GM21390 (cell line): ENCODE measurements at regions not wholly inside any gene's neighbourhood (a gene's known extent, or its start where the extent isn't known, plus 50 kb on each side); places are given as distances from the start of the nearest gene placed in this dataset.

Experiments
- ATAC-seq: cut with Tn5 transposase; IDR thresholded peaks from one replicate; pipeline ENCODE4 v1.9.1; 2021; ENCODE audit not compliant: unreplicated experiment

DNA sequence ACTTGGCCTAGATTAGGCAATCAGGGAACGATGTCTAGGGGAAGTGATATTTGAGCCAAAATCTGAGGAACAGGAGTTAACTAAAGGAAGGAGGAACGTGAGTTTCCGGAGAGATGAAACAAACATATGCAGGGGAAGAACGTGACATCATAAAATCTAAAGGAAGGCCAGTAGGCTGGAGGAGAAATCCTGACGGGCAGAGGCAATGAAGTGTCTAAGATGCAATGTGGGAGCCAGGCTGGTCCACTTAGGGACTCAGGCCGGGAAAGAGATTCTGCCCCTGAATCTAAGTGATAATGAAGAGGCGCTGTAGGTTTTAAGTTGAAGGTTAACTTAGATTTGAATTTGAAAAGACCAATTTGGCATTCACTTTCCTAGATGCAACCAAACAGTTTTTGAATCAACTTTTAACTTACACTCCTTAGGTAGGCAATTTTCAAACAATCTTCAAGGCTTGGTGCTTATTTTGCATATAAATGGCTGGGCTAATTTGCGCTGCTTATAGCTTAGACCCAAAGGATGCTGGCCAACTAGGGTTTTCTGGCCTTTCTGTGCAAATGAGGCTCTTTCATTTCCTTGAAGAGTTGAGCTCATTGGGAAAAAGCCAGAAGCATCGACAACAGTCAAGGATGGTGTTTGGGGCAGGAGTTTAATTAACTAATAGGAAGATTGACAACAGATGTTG is 221.7 kb downstream of the SOX11 start:
- ATAC-seq: no peak

DNA sequence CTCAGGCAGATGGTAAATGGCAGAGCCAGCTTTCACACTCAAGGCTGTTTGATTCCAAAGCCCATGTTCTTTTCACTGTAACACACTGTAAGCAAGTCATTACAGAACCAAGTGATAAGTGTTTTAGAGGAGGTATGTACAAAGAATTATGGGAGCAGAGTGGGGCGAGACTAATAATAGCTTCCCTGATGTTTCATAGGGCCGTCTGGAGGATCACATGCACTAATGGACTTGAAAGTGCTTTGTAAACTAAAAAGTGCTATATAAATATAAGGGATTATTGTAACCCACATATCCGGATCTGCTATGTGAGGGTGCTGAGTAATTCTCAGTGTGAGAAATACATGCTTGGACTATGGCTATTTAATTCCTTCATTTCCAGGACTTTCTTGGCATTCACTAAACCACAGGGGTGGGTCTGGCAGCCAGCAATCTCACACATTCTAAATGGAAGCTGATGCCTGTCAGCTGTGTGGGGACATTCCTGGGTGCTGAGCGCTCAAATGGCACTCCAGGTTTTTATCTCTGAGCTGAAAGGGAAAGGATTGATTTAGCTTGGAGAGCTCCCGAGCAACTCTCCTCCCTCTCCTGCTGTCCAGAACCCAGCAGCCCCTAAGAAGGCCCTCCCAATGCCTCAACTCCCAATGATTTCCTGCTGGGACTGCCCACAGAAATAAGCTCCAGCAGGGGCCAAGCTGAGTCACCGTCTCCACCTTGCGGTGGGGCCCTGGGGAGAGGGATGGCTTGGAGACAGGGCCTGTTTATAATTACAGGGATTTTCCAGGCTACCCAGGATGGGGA is 222.8 kb downstream of the SOX11 start:
- no peak for ATAC-seq

DNA sequence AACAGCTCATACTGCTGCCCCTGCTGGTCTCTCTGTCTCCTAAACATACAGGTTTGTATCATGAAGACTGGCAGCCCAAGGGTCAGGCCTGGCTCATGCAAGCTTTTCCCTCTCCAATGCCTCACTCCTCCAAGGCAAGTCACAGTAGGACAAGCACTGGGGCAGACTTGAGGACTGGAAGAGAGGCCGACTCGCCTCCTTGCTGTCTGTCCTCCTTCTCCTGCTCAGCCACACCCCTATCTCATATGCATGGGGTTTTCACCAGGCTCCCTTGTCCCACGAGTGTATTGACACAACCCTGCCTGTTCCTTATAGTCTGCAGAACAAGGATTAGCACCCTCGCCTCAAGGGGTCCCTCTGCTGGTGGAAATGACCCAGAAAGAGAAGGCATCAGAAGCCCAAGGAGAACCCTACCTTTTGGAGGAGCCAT is 223.7 kb downstream of the SOX11 start:
- no peak for ATAC-seq

DNA sequence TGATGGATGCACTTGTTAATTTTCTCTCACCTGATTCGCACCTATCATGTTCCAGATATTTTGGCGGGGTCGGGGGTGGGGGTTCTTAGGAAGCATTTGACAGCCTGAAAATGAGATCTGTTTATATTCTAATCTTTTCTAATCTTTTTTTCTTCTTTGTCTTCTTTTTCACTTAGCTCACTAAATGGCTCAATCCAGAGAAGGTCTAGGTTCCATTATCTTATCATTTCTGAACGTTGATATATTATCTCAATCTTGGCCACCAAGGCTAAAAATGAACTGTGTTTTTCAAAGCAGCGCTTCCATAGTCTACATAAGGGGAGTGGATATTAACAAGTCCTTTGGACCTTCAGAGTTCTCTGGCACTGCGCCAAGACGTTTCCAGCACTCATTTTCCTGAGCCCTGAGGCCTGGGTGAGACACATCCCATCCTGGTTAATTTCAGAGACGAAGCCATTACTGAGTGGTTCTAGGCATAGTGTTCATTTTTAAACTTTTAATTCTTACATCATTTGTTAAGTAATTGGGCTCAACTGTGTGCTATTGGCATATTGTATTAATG is 229.0 kb downstream of the SOX11 start:
- ATAC-seq: no peak

DNA sequence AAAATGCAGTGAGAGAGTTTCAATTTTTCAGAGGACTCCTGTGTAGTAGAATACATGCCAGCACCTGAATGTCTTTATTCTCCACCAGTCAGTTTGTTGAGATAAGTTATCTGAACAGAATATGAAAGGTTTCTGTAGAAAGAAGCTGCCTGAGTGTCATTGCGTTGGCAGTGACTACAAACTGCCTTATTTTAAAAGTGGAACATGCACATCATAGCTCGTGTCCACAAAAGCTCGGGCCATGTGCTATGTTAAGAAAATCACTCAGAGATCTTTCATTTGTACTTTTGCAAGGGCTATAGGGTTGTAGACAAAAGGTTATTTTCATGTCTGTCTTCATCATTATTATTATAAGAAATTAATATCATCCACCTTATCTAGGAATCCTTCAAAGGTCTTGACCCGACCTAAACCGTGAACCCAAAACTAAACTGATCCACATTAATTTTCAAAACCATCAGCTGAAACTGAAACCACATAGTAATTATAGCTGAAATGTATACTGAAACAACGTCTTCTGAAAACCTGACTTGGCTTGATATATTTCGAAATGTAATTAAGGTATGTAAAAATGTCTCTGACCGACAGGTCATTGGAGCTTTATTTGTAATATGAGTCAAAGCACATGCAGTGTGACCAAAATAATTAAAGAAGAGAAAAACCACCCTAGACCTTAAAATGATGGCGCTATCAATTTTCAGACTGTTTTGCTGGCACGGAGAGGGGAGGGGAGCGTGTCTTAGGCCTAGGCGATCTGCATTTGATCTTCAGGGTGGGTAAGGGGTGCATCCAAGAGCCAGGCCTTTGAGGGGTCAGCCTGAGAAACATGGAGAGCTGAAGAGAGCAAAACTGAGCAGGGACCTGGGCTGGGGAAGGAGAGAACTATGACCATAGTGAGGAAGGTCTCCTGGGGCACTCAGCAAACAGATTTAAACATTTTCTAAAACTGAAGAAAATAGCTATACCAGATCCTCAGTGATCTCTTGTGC is 232.1 kb downstream of the SOX11 start:
- ATAC-seq: no peak

DNA sequence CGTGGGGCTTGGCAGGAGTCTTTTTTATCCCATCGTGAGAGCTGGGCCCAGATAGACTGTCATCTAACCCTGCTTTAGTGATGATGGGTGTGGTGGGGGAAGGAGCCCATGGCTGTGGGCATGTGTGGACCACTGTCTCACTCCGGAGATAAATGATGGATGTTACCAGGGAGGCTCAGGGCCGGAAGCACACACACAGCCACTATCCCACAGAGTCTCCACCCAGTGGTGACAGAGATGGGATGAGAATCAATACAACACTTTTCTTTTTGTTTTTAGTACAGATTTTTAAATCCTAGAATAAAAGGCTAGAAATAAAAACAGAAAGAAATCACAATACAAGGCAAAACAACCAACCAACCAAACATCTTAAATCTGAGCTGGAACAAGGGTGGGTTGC is 233.4 kb downstream of the SOX11 start:
- ATAC-seq: no peak

DNA sequence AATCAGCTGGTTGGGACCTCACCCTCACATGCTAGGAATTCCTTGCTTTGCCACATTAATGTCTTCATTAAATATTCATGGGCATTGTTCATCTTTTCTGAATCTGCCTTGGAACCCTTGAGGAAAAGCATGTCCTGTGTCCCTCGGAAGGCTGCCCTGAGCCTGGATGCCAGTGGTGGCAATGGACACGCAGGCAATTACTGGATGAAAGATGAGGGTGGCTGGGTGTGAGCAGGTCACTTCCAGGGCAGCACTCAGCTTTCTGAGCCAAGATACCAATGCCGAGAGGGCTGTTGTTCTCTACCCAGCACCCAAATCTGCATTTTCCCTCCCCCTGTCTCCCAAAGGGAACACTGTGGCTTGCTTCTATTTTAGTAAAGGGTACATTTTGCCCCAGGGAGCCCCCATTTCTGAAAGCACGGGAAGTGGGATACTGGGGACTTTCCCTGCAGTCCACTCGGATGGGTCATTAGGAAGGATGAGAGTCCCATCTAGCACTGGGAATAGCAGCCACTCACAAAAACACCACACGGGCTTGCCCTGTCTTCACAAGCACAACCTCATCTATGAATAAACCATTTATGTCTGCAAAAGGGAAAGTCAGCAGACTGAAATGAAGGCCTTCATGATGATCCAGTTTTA is 234.8 kb downstream of the SOX11 start:
- no peak for ATAC-seq

DNA sequence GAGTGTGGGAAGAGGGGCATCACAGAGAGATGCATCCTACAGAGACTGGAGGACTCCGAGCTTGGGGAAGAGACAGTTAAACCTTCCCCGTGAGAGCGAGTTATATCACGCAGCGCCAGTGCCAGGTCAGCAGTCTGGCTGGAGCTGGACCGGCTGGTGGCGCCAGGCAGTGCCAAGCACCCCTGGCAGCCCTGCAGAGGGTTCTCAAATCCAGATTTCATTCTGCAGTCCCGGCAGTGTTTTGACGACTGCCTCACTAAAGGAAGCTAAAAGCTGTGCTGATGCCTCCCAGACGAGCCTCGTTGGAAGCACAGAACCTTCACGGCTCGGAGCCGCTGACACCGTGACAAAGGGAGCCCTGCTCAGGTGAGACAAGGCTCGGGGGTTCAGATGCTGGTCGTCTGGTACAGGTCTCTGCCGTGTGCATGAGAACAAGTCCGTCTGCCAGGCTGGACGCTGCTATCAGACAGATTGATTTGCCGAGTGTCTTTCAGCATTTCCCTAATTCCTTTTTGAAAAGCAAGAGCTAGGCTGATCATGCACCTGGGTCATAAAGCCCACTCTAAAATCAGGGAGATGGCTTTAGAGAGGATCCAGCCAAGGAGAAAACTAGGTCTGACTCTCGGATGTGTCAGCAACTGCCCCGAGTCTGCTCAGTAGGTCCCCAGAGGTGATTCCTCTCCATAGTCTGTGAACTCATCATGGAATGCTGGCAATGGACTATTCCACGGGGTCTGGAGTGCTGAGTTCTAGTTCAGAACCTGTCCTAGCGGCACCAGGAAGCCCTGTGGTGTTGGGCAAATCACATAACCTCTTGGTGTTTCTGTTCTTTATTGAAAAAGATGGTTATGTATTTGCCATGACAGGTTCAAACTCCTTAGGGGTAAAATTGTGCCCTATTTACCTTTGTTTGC is 240.6 kb downstream of the SOX11 start:
- no peak for ATAC-seq

DNA sequence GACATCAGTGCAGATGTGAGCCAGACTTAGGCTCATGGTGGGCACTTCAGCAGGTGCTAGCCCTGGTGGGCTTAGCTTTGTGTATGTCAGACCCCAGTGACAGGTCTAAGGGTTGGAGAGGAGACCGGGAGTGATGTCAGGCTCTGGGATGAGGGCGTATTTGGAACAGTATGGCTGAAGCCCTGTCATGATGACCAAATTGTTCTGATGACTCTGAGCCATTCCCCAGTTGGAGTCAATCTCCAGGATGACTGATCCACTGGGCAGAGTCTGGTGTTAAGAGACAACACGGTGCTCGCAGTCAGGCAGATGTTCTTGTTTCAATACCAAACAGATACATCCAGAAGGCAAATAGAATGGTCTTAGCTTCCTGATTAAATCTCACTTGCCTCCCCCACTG is 241.5 kb downstream of the SOX11 start:
- ATAC-seq: no peak

DNA sequence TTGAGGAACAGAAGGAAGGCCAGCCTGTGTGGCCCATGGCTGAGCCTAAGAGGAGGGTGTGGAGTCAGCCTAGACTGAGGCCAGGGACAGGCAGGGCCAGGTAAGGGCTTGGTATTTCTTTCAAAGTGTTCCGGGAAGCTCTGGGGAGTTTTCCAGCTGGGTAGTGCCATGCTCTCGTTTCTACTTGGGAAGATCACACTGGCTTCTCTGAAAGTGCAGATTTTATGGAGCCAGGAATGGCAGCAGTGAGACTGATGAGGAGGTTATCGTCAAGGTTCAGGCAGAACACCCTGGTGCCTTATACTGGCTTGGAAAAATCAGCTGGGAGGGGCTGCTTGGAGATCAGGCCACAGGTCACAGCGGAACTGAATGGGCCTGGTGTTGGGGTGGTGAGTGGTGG is 245.1 kb downstream of the SOX11 start:
- ATAC-seq: no peak

DNA sequence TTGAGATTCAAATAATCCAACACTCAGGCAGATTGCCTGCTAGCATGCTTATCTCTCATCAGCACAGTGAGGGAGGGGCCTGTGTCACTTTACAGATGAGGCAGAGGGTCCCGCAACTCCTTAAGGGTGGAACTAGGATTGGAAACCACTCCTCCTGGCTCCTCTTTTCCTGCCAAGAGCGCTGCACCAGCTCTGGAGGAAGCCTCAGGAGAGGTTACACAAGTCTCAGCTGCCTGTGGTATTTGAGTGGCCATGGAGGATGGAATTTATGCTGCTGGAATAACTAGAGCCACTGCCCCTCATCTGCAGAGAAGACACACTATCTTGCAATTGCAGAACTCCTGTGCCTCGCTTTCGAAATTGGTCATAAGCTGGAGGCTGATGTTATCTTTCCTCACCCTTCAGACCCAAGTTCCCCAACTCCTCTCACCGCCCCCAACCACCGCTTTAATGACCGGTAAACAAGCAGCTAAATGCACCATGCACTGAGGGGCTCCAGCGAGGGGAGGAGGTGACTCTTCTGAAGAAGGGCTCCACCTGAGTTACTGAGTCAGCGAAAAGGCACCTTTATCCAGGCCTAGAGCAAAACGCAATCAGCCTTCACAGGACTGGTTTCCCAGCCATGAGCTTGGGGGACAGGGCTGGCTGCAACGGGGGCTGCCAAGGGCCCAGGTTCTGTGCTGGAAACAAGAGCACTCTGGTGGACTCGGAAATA is 245.8 kb downstream of the SOX11 start:
- ATAC-seq: no peak

DNA sequence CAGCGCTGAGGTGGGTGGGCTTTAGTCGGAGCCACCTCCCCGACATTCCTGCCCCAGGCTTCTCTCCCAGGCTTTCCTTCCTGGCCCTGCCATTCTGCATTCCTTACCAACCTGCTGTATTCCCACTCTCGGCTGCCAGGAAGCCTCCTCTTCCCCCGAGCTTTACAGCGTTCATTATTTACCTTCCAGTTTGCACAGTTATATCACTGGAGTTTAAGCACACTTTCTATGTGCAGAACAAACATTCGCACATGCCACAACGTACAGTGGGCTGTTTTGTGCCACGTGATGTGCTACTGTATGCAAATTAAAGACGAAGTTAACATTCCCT is 246.3 kb downstream of the SOX11 start:
- no peak for ATAC-seq

DNA sequence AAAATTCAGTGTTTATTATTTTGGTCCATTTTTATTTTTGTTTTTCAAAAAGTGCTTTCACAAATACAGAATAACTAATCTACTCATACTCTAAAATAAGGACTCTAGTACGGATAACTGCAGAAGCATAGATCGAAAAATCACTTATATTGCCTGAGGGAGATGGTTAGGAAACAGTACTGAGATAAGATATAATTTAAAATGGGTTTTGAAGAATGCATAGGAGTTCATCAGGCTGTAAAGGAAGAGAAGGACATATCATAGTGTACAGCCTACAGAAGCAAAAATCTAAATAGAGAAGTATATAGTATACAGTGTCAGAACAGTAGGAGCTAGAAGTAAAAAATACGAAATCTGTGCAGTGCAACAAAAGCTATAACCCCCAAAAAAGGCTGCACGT is 247.4 kb downstream of the SOX11 start:
- no peak for ATAC-seq

DNA sequence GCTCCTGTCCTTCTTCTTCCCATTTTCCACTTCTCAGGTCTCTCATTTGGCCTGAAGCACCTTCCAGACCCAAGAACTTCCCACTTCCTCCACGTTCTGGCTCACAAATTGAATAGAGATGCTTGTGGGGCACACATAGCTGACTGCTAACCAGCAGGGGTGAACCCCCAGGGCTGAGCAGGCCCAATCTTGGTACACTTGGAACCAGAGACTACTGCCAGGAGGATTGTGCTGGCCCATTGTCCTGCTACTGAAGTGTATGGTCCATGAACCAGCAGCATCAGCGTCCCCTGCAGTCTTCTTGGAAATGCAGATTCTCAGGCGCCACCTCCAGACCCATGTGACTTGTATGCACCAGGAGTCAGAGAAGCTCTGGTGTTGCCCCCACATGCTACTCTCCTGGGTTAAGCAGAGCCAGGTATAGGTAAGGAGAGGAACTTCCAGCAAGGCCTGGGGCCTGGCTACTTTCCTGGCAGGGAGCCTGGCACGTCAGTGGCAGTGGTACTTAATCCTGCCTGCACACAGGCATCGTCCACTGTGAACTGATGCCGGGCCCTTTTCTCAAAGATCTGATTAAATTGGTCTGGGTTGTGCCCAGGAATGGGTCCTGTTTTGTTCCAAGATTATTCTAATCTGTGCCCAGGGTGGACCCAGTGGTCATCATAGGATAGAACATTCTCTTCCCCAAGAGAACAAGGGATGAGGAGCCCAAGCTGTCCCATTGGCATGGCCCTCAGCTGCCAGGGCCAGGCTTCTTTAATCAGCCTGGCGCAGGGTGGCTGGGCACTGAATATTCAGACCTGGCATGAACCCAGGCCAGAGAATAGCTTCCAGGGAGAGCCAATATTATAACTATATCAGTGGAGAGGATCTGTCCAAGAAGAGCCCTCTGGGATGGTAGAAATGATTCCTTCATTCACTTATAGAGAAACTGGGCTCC is 248.7 kb downstream of the SOX11 start:
- no peak for ATAC-seq

DNA sequence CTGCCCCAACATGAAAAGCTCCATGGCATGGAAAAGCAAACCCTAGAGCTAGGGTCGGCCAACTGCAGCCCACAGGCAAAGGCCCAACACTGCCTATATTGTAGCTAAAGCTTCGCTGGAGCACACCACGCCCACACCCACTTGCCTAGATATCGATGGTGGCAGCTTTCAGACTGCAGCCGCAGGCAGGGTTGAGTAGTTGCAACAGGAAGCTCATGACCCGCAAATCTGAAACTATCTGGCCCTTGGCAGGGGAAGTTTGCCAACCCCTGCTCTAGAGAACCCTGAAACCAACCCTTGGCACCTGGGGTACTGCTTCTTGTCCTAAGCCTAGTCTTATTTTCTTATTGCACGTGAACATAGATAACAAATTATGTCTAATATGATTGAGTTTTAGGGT is 250.0 kb downstream of the SOX11 start:
- no peak for ATAC-seq

DNA sequence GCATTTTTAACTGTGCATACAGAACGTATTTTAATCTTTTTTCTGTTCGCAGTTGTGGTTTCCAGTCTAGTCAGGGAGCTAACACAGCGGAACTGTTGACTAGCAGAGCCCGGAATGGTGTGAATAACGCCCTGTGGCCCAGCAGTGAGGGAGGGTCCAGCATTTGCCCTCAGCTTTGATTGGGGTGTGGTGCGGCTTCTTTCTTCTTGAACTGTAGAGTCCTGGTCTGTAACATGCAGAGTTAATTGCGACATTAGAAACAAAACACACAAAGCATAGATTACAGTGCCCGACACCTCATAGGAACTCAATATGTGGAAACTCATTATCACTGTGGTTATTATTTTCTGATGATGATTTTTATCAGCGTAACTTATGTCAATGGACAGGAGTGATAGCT is 253.6 kb downstream of the SOX11 start:
- no peak for ATAC-seq

DNA sequence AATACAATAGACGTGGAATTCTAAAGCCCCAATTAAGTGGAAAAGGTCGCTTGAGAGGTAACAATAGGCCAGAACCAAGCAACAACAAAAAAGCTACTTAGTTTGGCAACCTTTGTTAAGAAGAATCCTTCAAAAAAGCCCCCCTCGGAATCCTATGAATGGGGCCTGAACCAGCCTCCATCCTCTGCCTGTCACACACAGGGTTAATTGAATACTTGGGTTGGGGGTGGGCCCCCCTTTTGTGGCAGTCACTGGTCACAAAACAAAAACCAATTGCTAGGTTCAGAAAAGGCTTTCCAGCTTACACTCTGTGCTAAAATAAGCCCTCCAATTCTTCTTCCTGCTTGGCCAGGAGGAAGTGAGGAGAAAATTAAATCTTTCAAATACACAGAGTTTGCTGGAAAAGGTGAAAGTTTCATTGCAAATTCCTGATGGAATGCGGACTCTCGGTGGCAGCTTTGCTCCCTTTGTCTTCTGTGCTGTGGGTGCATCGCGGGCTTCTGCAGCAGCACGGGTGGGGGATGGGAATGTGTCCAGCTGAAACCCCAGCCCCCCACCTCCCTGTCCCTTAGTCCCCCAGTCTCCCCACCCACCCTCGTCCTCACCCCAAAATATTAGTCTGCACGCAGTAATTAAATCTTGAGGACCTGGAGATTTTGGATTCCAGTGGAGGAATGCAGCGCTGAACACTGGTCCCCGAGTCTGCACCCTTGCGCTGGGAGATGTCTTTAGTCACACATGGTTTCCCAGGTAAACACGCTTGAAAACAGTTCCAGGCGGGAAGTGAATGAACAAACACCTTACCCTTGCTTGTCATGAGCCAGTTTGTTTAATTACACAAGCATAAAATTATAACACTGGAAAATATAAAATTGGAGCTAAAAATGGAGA is 254.3 kb downstream of the SOX11 start:
- ATAC-seq: no peak
